HCT116 (cell line): ENCODE measurements at regions not wholly inside any gene's neighbourhood (a gene's known extent, or its start where the extent isn't known, plus 50 kb on each side); places are given as distances from the start of the nearest gene placed in this dataset.

Experiments
- ATAC-seq: fragments of 200-7000 bp; cut with Tn5 transposase; 2 replicates; pipeline ENCODE4 v1.9.1; 2020; ENCODE audit warnings: mild to moderate bottlenecking, moderate library complexity
- BruUV-seq: library from RNA; stranded (reverse); fragments of 400-500 nt; replicated peaks from 2 replicates; lab custom pipeline; 2021; lab: Mats Ljungman, UMichigan
- CTCF ChIA-PET: fragments of 300-600 bp; sonication (Branson Sonifier 250); formaldehyde crosslinking; loops from one replicate; lab custom pipeline; 2021; ENCODE audit warnings: antibody characterized with exemption; lab: Charles Lee
- POLR2A ChIA-PET: fragments of 300-600, 350-600 bp; sonication (Branson Sonifier 250); formaldehyde crosslinking; loops from one replicate; lab custom pipeline; 2021; ENCODE audit warnings: antibody characterized with exemption; lab: Charles Lee
- RAD21 ChIA-PET, 2 experiments: fragments of 300-600 bp; sonication (Branson Sonifier 250); formaldehyde crosslinking; loops; one replicate each; lab custom pipeline; 2023; ENCODE audit warnings: low total read pairs in 2 of 2; ENCODE audit not compliant: uncharacterized antibody in 2 of 2, unreplicated experiment in 2 of 2, low non-redundant PET in 1 of 2; lab: Charles Lee
- DNase-seq: peaks from one replicate; pipeline ENCODE4 v3.0.0-alpha.2; 2010; ENCODE audit warnings: low read depth, low spot score
- H2AFZ ChIP-seq: fragments of 200-600 bp; shearing (Covaris generic), sonication (generic); 2 replicates; pipeline ENCODE4 v1.6.1; 2017; ENCODE audit warnings: low read depth, mixed run types, mixed read lengths, antibody characterized with exemption, low read length; ENCODE audit not compliant: poor library complexity, severe bottlenecking
- H3K27ac ChIP-seq: 2 replicates; pipeline ENCODE4 v1.5.1; 2012; ENCODE audit warnings: low read depth, low read length
- H3K27me3 ChIP-seq: fragments of 200-600 bp; sonication (generic); 2 replicates; pipeline ENCODE4 v1.6.1; 2016; ENCODE audit warnings: mixed run types, low read length, mixed read lengths; ENCODE audit not compliant: insufficient read depth
- H3K36me3 ChIP-seq, 2 experiments: fragments of 200-500 bp in 1 of 2; fragments of 200-600 bp in 1 of 2; sonication (Bioruptor generic) in 1 of 2; sonication (generic) in 1 of 2; 2 replicates each; pipeline versions ENCODE4 v1.5.1 to v1.6.1; 2014 to 2016; ENCODE audit warnings: low read length in 2 of 2, inconsistent platforms in 1 of 2, mixed read lengths in 1 of 2, mixed run types in 1 of 2; ENCODE audit not compliant: insufficient read depth in 2 of 2, control insufficient read depth in 1 of 2
- H3K4me1 ChIP-seq, 2 experiments: fragments of 200-600 bp in 1 of 2; sonication (generic) in 1 of 2; 2 replicates each; pipeline versions ENCODE4 v1.5.1 to v1.6.1; 2012 to 2017; ENCODE audit warnings: low read length in 2 of 2, inconsistent platforms in 1 of 2, mild to moderate bottlenecking in 1 of 2, mixed read lengths in 1 of 2, mixed run types in 1 of 2, moderate library complexity in 1 of 2; ENCODE audit not compliant: insufficient read depth in 2 of 2, control insufficient read depth in 1 of 2
- H3K4me2 ChIP-seq: fragments of 200-600 bp; sonication (generic); 2 replicates; pipeline ENCODE4 v1.6.1; 2017; ENCODE audit warnings: mixed run types, low read length, mixed read lengths
- H3K4me3 ChIP-seq, 2 experiments: fragments of 200-600 bp in 1 of 2; sonication (generic) in 1 of 2; replicated peaks in 1 of 2; 2 replicates each; pipeline ENCODE4 v1.5.1; 2011 to 2016; ENCODE audit warnings: low read length in 2 of 2, control low read depth in 1 of 2, low read depth in 1 of 2, mild to moderate bottlenecking in 1 of 2, mixed read lengths in 1 of 2, mixed run types in 1 of 2
- H3K79me2 ChIP-seq: fragments of 200-600 bp; sonication (generic); 2 replicates; pipeline ENCODE4 v1.6.1; 2017; ENCODE audit warnings: mild to moderate bottlenecking, mixed run types, low read length, moderate library complexity, mixed read lengths; ENCODE audit not compliant: insufficient read depth
- H3K9ac ChIP-seq: fragments of 200-600 bp; sonication (generic); 2 replicates; pipeline ENCODE4 v1.6.1; 2016; ENCODE audit warnings: low read length, mixed read lengths
- H3K9me2 ChIP-seq: fragments of 200-600 bp; sonication (generic), shearing (Covaris generic); 2 replicates; pipeline ENCODE4 v1.6.1; 2017; ENCODE audit warnings: mixed run types, mild to moderate bottlenecking, moderate library complexity; ENCODE audit not compliant: insufficient read depth
- H3K9me3 ChIP-seq, 2 experiments: fragments of 200-500 bp in 1 of 2; fragments of 200-600 bp in 1 of 2; sonication (Bioruptor generic) in 1 of 2; sonication (generic) in 1 of 2; 2 replicates each; pipeline ENCODE4 v1.6.1; 2014 to 2017; ENCODE audit warnings: low read length in 2 of 2, mixed read lengths in 2 of 2, inconsistent platforms in 1 of 2, low read depth in 1 of 2, mild to moderate bottlenecking in 1 of 2, mixed run types in 1 of 2, moderate library complexity in 1 of 2; ENCODE audit not compliant: control insufficient read depth in 1 of 2, insufficient read depth in 1 of 2
- H4K20me1 ChIP-seq: fragments of 200-600 bp; sonication (generic), shearing (Covaris generic); 2 replicates; pipeline ENCODE4 v1.6.1; 2017; ENCODE audit warnings: mixed run types, mild to moderate bottlenecking, moderate library complexity; ENCODE audit not compliant: insufficient read depth
- EZH2 ChIP-seq: fragments of 200-600 bp; sonication (generic); IDR thresholded peaks from 2 replicates; pipeline ENCODE4 v1.6.1; 2017; ENCODE audit warnings: antibody characterized with exemption, mixed run types
- POLR2AphosphoS5 ChIP-seq: IDR thresholded peaks from 2 replicates; pipeline ENCODE4 v1.6.1; 2011; ENCODE audit warnings: mild to moderate bottlenecking, low read depth, low read length, moderate library complexity
- SIN3A ChIP-seq: IDR thresholded peaks from 2 replicates; pipeline ENCODE4 v1.6.1; 2012; ENCODE audit warnings: low read depth
- SP1 ChIP-seq: IDR thresholded peaks from 2 replicates; pipeline ENCODE4 v1.6.1; 2012; ENCODE audit warnings: low read depth
- YY1 ChIP-seq: IDR thresholded peaks from 2 replicates; pipeline ENCODE4 v1.6.1; 2011; ENCODE audit warnings: low read length, low read depth, moderate library complexity, mild to moderate bottlenecking; ENCODE audit not compliant: insufficient replicate concordance; ENCODE audit errors: extremely low read depth
- ZBTB33 ChIP-seq: IDR thresholded peaks from 2 replicates; pipeline ENCODE4 v1.6.1; 2011; ENCODE audit warnings: mild to moderate bottlenecking, low read length, moderate library complexity; ENCODE audit not compliant: insufficient replicate concordance; ENCODE audit errors: extremely low read depth
- intact Hi-C: fragments of 100-400 bp; cut with micrococcal nuclease; formaldehyde crosslinking; loops from 2 replicates; pipeline ENCODE4 v1.10.0; 2022
- TF ChIP-seq, protein P1 (sequence below): IDR thresholded peaks from 2 replicates; pipeline ENCODE4 v1.6.1; 2012
- TF ChIP-seq, protein P2 (sequence below): IDR thresholded peaks from 2 replicates; pipeline ENCODE4 v1.6.1; 2012

DNA sequence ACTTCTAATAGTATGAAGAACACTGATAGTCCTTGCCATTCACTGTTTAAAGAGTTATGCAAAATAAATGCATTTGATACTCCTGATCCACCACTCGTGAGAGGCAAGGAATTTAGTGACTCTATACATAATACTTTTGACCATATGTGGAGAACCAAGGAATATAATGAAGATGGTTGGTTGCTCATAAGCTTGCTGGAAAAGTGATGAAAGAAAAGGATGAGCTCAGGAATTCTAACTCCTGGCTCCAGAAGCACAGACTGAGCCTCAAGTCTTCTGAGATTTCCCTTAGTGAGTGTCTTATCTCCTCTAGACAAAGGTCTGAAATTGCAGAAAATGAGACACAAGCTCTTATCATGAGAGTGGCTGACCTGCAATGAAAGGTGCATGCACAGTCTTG lies 57.1 kb upstream of the KRAS start:
- CTCF ChIA-PET: no interaction called here
- Histone ChIP-seq H3K79me2 (no peaks in the 10 kb centered on the region), H3K4me1 (no peaks in the 10 kb centered on the region), H3K9me2 (no peaks in the 10 kb centered on the region), H3K9ac (no peak overlapping the region), H3K4me2 (no peak overlapping the region), H3K27ac (no peak overlapping the region), H3K4me3 (no peak overlapping the region), H4K20me1 (no peaks in the 10 kb centered on the region)
- intact Hi-C loops: no loop called here
- no TSS peak for BruUV-seq
- RAD21 ChIA-PET: no interaction called here
- POLR2A ChIA-PET: no interaction called here
- TF ChIP-seq, protein P1, sequence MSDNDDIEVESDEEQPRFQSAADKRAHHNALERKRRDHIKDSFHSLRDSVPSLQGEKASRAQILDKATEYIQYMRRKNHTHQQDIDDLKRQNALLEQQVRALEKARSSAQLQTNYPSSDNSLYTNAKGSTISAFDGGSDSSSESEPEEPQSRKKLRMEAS: no peak
- no peak for TF ChIP-seq ZBTB33
- no peak for TF ChIP-seq POLR2AphosphoS5
- no peak for TF ChIP-seq EZH2
- no peak for TF ChIP-seq YY1
- TF ChIP-seq SIN3A: no peak
- TF ChIP-seq SP1: no peak
- TF ChIP-seq, protein P2, sequence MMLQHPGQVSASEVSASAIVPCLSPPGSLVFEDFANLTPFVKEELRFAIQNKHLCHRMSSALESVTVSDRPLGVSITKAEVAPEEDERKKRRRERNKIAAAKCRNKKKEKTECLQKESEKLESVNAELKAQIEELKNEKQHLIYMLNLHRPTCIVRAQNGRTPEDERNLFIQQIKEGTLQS: no peak
- TF ChIP-seq, all 23 proteins: peak for 0
- Histone ChIP-seq H3K27me3 (no peaks in the 10 kb centered on the region), H3K9me3 (no peaks in the 10 kb centered on the region), H2AFZ (no peak overlapping the region), H3K36me3 (no peaks in the 10 kb centered on the region)
- no peak for ATAC-seq
- DNase-seq: no peak
